GM10248 (cell line): ENCODE measurements at regions not wholly inside any gene's neighbourhood (a gene's known extent, or its start where the extent isn't known, plus 50 kb on each side); places are given as distances from the start of the nearest gene placed in this dataset.

ENCODE experiments used
- CTCF ChIA-PET: fragments of 300-600 bp; sonication (Branson Sonifier 250); formaldehyde crosslinking; extraction: SDS; loops from one replicate; lab custom pipeline; 2021; ENCODE audit warnings: antibody characterized with exemption; lab: Yijun Ruan, JAX
- POLR2A ChIA-PET: fragments of 350-650 bp; sonication (Branson Sonifier 250); formaldehyde crosslinking; extraction: SDS; loops from one replicate; lab custom pipeline; 2020; ENCODE audit warnings: antibody characterized with exemption; lab: Yijun Ruan, JAX
- DNase-seq: peaks from one replicate; pipeline ENCODE4 v3.0.0; 2012; ENCODE audit errors: extremely low spot score
- CTCF ChIP-seq: IDR thresholded peaks from 2 replicates; pipeline ENCODE4 v1.5.1; 2012; ENCODE audit warnings: mild to moderate bottlenecking, low read depth; ENCODE audit errors: extremely low read depth, missing control alignments, control extremely low read depth

GRCh38 chr14:56884617-56885016 lies 74.3 kb upstream of the OTX2 start:
- CTCF ChIA-PET = no interaction called here

GRCh38 chr14:56881181-56881580 lies 70.9 kb upstream of the OTX2 start:
- no peak for TF ChIP-seq CTCF
- POLR2A ChIA-PET = no interaction called here
- CTCF ChIA-PET = no interaction called here
- no peak for DNase-seq

More at GRCh38 chr14:56884617-56885016, 74.3 kb upstream of the OTX2 start:
- no peak for TF ChIP-seq CTCF
- POLR2A ChIA-PET = no interaction called here
- no peak for DNase-seq

- DNase-seq = no peak
- CTCF ChIA-PET = interaction anchor here (0.6 kb wide), 1 partner anchor 17 kb away, joined by 3 read pairs; no protein-coding TSS in a partner anchor
- TF ChIP-seq CTCF = no peak
- POLR2A ChIA-PET = no interaction called here
These were observed 68.5 kb upstream of the OTX2 start for GRCh38 chr14:56878766-56879165.

DNA sequence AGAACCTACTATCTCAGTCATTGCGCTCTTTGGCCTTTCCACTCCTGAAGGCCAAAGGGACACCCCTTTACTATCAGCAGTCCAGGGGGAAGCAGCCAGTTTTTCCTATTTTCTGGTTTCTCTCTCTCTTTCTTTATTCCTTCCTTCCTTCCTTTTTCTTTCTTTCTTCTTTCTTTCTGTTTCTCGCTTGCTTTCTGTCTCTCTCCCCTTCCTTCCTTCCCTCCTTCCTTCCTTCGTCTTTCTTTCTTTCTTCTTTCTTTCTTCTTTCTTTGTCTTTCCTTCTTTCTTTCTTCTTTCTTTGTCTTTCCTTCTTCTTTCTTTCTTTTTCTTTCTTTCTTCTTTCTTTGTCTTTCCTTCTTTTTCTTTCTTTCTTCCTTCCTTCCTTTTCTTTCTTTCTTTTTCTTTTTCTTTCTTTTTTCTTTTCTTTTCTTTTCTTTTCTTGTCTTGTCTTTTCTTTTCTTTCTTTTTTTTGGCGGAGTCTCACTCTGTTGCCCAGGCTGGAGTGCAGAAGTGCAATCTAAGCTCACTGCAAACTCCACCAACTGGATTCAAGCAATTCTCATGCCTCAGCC lies 64.9 kb upstream of the OTX2 start:
- CTCF ChIA-PET = interaction anchor here (1.1 kb wide), 2 partner anchors 10 to 385 kb away, joined by 3 read pairs; no protein-coding TSS in a partner anchor

DNA sequence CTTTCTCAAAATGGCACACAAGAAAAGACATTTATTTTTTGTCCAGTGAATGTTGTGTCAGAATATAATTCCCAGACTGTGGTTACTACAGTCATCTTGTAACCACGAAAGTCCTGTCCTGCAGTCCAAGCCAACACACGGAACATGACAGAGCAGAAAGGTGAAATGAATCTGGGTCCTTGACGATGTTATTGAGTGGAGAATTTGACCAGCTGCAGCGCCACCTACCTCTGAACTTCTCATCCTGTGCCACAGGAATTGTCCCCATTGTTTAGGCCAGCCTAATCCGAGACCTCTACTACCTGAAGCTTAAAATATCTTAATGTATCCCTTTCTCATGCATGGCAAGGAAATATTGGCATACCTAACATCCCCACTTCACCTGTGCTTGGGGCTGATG lies 64.1 kb upstream of the OTX2 start:
- CTCF ChIA-PET = interaction anchor here (1.1 to 1.4 kb wide), 2 partner anchors 9 to 384 kb away, joined by 3 read pairs; no protein-coding TSS in a partner anchor
- POLR2A ChIA-PET = no interaction called here
- DNase-seq = peak; percentile 11
- peak; percentile 17 for TF ChIP-seq CTCF

More for the DNA sequence above, 64.9 kb upstream of the OTX2 start:
- POLR2A ChIA-PET = no interaction called here
- TF ChIP-seq CTCF = no peak
- no peak for DNase-seq

DNA sequence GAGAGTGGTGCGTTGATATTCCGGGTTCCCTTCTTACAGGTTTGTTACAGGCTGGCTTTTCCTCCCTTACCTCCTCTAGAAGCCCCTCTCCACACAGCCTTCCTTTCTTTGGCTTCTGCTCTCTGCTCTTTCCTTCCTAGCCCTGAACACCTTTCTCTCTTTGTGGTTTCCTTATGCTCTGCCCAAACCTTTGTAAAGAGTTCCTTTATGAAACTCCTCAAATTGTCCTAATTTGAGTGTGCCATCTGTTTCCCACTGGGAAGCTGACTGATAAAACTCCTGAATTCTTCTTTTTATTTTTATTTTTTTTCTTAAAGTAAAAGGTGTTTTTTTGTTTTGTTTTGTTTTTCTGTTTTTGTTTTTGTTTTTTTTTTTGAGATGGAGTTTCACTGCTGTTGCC lies 60.1 kb upstream of the OTX2 start:
- ChIA-PET CTCF (no interaction called here), POLR2A (no interaction called here)
- no peak for DNase-seq
- TF ChIP-seq CTCF = no peak
